Hypothalamus (tissue), 51 donors: ENCODE measurements at regions not wholly inside any gene's neighbourhood (a gene's known extent, or its start where the extent isn't known, plus 50 kb on each side); places are given as distances from the start of the nearest gene placed in this dataset.

Experiments
- DNase-seq, 51 donors: peaks; one replicate each; lab custom pipeline; 2025; lab: John Stamatoyannopoulos, UW

DNA sequence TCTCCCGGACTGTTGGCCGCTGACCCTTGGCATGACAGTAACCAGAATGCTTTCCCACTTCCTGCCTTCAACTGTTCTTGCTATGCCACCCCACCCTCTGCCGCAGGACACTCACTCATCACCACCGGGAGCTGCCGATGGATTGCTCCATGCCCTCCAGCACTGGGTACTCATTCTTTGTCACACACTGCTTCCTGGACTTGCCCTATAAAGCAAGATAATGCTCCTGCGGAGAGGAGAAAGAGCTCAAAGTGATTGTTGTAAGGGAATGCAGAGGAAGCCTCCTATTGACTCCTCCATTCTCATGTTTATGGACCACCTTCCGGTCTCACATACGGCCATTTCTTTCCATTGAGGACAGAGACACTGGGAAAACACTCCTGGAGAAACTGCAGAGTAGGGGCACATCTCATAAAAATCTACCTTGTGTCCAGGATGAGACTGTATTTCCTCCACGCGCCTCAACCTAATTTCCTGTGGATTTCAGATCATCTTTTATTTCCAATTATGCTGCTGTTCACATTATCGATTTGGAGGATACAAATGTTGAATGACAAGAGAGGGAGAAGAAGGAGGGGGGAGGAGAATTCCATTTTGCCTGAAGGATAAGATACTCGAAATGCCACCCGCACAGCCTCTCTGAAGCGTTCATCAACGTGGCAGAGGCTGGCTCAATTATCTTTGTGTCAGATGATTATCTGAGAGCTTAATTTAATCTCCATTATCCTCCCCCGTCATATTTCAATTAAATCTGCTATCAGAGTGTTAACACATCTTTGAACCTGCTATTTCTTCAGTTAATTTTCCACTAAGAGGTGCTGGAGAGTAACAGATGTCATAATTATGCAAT, 486.1 kb upstream of the SALL1 start:
- peak in 1 of 51 donors; percentile 24 for DNase-seq

DNA sequence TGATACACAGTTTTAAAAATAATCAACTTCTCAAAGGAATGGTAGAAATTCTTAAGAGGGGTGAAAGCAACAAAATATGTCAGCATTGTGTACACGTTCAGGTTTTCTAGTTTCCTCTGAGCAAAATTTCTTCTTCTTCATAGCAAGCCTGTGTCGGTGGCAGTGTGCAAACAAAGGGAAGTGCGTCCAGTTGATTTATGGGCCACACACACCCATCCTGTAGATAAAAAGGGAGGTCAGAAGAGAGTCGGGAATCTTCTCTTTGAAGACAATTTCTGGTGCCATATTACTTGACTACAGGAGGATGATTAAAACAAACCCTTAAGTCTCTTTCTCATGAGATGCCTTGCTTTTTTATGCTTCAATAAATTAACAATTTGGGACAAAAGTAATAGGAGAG, 484.1 kb upstream of the SALL1 start:
- DNase-seq, result no peak

DNA sequence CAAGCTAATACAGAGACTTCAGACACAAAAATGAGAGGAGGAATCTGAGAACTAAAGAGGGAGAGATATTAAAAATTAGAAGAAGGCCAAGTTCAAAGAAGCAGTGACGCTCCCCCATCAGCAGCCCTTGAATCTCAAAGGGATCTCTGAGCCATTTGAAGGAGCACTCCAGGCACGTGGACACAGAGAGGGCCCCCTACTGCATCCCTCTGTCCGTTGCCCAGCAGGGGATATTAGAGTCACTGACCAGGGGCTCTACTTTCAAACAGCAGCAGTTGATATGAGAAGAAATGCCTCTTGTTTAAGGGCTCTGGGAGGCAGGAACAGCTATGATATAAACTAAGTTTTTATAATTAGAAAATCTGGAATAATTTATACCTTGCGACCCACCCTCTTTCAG, 479.0 kb upstream of the SALL1 start:
- DNase-seq, result no peak

DNA sequence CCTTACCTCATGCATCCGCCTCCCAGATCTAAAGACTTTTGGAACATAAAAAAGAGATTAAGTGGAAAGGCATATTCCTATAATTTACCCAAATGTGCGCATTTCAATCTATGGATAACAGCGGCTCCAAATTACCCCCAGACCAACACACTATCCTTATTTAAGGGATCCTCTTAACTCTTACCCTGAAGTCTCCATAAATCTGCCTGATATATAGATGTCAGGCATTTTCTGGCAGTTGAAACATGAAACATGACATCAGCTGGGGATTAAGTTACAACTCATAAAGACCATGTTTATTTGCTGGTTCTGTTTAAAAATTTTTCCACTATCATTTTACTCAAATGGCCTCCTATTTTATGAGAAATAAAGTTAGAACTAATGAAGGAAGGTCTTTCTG, 478.5 kb upstream of the SALL1 start:
- DNase-seq, result no peak

DNA sequence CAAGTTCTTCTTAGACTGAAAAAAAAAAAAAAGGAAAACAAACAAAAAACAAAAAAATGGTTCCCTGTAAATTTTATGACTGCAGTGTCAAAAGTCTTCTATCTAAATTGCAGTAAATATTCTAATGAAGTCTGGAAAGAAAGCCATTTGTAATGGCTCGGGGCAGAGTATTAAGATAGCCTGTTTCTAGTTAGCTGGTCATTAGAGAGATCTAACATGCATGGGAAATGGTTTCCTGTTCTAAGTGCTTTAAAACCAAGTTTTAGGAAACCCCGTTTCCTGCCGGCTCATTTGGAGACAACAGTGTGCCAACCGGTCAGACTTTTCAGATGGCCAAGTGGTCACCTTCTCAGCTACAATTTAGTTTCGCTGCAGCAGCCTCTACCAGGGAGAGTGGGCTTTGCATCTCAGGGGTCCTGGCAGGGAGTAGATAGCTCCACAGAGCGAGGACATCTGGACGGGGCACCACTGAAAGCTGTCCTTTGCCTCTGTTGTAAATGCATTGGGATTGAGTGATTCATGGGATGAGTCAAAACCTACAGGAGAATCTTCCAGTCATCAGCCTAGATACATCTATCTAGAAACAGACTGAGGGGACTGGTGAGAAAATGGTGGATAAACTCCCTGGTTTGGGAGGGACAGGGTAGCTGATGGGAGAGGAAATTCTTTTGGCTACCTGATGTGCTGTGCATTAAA, 473.2 kb upstream of the SALL1 start:
- no peak for DNase-seq

DNA sequence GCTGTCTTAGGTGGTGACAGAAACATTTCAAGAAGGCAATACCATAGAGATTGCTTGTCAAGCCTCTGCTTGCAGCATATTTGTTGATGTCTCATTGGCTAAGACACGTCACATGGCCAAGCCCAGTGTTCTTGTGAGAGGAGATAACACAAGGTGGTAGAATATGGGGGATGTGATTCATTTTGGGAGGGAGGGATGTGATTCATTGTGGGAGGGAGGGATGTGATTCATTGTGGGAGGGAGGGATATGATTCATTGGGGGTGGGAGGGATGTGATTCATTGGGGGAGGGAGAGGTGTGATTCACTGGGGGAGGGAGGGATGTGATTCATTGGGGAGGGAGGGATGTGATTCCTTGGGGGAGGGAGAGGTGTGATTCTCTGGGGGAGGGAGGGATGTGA, 470.5 kb upstream of the SALL1 start:
- no peak for DNase-seq

DNA sequence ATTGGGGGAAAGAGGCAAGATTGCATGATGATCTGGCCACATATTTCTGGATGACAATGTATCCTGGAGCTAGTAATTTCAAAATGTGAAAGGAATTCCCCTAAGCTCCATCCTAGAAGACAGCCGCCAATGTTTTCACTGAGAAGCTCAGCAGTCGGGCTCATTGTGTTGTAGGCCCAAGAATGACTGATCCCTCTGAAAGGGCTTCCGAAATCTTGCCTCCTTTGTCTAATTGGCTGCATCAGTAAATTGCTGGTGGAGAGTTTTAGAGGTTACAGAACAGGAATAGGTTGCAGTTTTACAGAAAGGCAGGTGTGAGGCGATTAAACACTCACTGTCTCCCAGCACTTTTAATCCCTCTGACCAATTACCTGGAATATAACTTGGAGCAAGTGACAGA, 464.1 kb upstream of the SALL1 start:
- no peak for DNase-seq

DNA sequence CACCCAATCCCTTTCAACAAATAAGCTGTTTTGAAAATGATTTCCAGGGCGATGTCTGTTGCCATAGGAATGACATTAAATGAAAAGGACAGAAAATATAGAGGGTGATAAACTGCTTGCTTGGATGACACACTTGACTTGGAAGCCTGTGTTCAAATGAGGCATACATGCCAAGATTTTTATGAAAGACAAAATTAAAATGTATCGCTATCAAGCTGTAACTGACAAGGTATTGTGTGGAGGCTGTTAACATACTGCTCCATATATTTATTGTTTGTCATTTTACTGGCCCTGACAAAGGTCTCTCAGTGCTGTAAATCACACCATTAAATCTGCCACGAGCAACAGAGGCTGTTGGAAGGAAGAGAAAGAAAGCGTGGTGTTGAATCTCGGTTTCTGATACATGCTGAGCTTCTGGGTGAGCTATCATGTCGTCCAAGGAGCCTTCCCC, 456.2 kb upstream of the SALL1 start:
- DNase-seq, result no peak

DNA sequence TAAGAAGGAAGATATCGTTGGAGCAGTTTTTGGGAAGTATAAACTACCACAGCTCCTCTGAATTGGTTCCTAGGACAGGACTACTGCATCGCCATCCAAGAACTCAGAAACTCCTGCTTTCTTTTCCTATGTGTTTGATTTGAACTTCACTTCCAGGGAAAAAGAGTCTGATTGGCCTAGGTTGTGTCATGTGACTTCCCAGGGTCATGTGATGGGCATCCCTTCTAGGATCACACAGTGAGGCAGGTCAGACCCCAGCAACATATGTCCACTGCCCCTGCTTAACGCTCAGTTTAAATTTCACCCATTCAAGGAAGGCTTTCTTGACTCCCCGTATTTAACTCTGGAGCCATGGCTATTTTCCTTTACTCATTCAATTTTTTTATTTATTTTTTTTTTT, 445.2 kb upstream of the SALL1 start:
- no peak for DNase-seq

DNA sequence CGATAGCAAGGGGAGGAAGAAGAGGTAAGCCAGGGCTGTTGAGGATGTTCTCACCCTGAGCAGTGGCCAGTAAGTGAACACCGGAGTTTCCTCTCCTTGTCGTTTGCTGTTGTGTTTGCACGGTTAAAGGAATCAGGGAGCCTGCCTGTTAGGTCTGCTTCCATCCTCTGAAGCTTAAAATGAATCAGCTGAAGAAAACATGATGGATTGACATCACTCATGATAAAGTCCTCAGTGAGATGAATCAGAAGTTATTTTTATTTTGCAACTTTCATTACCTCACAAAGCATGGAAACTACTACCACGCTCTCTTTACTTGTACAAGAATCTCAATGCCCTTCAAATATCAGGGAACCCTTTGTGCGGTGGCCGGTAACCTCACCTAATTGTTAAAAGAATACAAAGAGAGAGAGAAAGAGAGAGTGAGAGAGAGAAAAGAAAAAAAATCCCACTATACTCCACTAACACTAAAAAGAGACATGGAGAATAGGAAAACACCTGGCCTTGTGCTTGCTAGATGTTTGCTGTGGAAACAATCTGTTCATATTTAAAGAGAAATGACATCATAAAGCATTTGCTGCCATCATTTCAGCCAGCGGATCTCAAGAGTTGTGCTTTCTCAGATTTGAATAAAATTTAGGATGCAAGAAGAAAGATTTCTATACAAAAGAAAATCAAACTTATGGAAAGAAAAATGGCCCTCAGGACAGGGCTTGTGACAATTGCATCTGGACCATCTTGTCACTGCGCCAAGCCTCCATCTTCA, 441.6 kb upstream of the SALL1 start:
- no peak for DNase-seq

DNA sequence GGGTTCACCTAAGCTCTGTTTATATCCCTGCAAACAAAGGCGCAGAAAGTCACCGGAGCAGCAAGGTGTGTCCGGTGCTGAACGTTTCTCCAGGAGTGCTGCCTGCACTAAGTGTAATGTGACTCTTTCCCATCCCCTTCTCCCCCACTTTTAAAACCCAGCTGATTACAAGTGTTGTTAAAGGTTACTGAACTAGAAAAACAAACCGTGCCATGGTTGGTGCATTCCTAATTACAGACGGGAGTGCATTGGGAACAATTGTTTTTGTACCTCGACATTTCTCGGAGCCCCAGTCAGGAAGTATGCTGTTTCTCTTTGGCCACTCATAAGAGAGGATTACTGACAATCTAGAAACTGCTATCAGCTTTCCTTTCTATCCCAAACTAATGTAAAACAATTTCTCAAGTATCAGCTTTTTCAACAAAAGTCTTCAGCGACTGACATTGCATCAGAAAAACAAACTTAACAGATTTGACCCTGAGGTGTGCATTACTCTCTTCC, 441.0 kb upstream of the SALL1 start:
- DNase-seq, result no peak

DNA sequence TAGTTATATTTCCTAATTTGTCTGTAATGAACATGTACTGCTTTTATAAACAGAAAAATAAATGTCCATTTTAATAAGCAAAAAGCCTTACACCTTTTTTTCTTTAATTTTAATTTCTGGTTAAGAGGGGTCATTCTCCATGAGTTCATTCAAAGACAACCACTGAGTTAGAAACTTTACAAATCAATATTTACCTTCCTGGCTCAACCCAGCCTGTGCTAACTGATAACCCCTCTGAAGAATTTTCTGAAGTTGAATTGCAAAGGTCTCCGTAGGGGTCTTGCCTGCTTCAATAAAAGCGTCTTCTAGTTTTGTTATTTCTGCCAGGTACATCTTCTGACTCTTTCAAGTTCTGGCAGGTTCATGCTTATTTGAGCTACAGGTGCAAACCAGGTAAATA, 440.4 kb upstream of the SALL1 start:
- no peak for DNase-seq

DNA sequence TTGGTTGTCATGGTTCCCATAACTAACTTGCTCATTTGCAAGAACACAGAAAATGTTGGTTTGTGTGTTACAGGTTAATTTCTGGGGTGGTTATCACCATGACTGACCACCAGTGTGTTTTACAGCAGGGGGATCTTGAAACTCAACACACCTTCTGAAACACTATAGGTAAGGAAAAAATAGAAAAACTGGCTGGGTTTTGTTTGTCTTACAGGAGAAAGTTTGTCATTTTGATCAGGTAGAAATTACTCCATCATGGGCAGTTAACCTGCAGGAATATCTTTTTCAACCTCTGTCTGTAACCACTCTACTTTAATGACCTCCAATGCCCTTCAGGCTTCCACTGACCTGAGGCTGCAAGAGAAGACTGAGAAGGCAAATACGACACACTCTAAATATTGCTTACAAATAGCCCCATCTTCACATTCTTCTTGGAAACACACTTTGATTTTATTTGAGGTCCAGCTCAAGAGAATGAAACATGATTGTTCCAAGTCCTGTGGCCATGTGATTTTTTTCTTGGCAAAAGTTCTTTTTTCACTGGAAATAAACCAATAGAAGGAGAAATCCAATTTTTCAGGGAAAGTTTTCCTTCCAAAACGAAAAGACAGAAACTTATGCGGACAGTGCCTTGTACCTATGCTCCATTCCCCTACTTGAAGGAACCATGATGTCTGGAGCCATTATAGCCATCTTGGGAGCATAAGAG, 428.7 kb upstream of the SALL1 start:
- DNase-seq, result no peak

DNA sequence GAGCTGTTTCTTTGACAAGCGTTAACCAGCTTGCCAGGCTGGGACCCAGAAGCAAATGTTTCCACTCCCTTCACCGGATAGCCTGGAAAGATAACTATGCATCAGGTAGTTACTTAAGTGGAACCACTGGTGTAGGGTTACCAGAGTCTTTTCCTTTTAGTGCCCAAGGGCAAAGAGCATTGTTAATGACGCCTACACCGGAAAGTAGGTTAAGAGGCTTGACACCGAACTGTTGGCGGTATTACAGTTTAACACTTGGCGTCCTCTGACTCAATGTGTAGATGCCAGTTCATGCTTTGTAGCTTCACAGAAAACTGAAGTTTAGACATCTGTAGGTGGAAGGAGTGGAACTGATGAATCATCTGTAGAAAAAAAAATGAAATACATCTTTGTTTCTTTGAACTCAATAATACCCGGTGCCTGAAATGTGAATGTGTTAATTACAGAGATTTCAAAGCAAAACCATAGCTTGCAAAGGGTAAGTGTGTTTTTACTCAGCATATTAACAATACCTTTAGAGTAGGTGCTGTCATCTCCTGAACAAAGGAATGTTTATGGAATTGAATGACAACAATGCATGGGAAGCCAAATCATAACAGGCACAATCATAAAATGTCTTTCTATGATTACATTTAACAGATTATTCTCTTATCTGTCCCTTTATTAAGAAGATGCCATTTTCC, 426.7 kb upstream of the SALL1 start:
- DNase-seq, result peak in 1 of 51 donors; percentile 40

DNA sequence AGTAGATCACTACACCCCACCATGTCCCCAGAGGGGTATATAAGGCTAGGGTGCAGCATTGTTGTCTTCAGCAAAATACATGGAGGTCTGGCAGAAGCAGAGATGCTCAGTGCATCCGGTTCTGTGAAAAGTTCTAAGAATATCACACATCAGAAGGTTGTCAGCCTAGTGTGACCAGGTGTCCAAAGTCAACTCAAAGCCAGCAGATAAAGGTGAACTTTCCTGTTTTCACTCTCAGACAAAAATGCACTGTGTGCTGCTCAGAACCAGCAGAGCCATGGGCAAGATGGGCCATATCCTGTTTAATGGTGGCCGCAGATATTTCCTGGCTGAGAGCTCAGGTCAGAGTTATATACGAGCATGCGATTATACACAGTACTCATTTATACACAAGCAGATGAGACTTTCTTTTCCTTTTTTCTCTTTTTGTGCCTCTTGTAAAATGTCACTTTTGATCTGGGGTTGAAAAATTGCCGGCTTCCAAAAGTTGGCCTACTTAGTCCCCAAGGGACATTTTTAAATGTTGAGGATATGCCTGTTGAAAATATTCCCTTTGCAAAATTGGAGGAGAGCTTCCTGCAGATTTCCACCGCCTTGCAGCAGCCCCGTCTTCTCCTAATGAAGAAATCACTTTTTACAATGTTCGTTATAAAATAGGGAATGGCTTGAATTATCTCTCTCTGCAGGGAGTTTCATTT, 425.6 kb upstream of the SALL1 start:
- DNase-seq, result no peak

DNA sequence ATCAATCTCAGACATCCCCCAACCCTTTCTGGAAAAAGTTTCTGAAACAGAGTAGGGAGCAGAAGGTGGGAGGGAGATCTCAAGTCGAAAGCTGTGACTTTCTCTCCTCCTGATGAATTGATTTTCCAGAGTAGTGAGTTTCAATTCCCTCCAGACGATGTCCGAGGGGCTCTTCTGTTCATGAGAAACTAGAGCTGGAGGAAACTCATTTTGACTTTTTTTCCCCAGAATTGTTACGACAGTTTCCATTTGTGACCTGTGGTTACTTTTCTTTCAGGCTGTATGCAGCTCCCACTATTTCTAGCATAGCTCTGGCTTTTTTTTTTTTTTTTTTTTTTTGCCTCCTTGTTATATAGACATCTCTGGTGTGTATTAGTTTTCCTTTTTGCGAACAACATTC, 422.1 kb upstream of the SALL1 start:
- no peak for DNase-seq

DNA sequence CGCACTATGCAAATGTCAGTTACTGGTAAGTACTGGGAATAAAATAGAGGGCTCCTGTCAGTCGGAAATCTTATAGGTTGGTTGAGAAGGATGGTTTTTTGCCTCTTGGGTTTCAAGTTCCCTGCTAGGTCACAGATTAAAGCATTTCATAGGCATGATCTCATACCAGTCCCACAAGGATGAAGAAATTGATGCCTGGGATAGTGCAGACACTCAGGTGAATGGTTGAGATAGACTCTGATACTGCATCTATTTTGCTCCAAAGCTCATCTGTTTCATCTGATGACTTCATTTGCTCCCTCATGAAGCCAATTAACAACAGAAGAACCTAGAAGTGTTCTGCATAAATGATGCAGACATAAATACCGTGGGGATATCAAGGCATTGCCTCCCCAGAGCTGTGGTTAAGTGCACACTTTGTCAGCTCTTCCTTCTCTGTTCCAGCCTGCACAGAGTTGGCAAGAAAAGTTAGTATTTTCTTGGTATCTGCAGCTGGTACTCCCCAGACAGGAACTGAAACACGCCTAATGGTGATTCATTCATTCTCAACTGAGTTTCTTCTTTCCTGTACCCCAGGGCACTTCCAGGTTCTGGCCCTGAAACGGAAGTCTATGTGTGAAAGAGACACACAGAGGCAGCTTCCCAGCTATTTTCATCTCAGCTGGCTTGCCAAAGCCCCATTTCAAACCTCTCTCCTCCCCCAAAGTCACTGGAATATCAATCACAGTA, 418.3 kb upstream of the SALL1 start:
- peak in 9 of 51 donors; percentile 1 to 20 (median 13) for DNase-seq

DNA sequence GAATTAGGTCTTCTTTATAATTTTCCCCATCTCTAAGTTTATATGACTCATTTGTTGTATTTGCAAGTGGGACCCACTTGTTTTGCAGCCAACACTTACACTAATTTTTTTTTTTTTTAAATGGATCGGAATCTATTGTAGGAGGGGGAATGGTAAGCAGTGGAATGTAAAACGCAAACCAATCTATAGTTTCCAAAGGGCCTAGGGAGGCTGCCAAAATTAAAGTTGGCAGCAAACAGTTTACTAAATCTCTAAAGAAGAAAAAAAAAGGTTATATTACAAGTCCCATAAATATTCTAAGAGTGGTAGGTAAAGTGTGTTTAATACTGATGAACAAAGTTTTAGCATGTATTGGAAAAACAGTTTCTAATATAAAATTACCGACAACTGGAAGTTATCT, 416.8 kb upstream of the SALL1 start:
- no peak for DNase-seq

DNA sequence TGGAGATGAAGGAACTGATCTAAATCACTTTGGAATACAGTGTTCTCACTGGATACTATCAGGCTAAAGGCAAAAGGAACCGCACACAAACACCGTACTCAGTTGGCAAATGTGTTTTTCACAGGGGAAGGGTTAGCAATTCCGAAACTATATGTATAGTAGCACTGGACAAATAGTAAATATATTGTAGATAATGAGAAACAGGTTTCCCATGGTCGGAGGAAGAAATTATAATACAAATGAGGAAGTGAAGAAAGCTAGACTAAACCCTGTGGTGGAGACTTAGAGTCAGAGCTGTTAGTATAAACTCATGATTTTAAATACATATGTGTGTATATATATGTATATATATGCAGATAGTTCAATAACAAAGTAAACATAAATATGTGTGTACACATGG, 414.1 kb upstream of the SALL1 start:
- no peak for DNase-seq
